ENCODE measurements at regions not wholly inside any gene's neighbourhood (a gene's known extent, or its start where the extent isn't known, plus 50 kb on each side); places are given as distances from the start of the nearest gene placed in this dataset.

DNA sequence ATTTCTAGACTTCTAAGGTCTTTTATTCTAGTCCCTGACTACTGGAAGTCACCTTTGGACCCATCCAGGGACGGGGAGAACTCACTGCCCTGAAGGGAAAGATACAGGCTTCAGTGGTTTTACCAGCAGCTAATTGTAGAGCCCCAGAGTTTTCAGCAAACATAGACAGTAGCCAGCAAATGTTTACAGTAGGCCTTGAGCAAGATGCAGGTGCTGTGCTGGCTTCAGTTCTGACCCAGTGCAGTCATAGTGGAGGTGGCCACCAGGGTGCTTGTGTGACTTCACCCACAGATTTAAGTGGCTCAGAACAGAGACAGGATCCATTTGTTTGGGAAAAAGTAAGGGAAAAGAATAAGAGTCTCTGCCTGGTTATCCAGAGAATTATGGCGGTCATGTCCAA, 384.4 kb upstream of the AR start:
- H2AFZ ChIP-seq (ENCODE audit: insufficient read depth, low read depth, low read length, poor library complexity, severe bottlenecking), result no peak overlapping the region
- no peaks in the 10 kb centered on the region for H3K79me2 ChIP-seq (ENCODE audit: insufficient read depth, low read length)
- H3K4me1 ChIP-seq (ENCODE audit: control insufficient read depth in 1 of 2, insufficient read depth in 2 of 2, low read length in 2 of 2), result no peaks in the 10 kb centered on the region
- H3K9me3 ChIP-seq (replicated peaks in 1 of 2; ENCODE audit: control insufficient read depth in 1 of 2, insufficient read depth in 1 of 2, low read length in 2 of 2), result peaks cover 0 to 7% of the 10 kb centered on the region in 2 donors
- no peaks in the 10 kb centered on the region for H3K4me1 Mint-ChIP-seq
- no peak overlapping the region for H3K4me2 ChIP-seq (replicated peaks; ENCODE audit: extremely low read depth, low read length, poor library complexity, severe bottlenecking)
- H3K27ac Mint-ChIP-seq, result no peak overlapping the region
- no peak for DNase-seq
- no CpG with 5 or more reads among the region's 2 CpGs for WGBS (ENCODE audit: insufficient coverage)
- H3K27me3 ChIP-seq (ENCODE audit: control insufficient read depth in 2 of 2, insufficient read depth in 2 of 2, low read length in 2 of 2), result no peaks in the 10 kb centered on the region
- H3K4me3 ChIP-seq (replicated peaks in 1 of 3; ENCODE audit: low read depth in 2 of 3, low read length in 3 of 3), result no peak overlapping the region
- intact Hi-C loops (cut with micrococcal nuclease), result no loop called here
- H4K20me1 ChIP-seq (ENCODE audit: insufficient read depth, low read length), result no peaks in the 10 kb centered on the region
- TF ChIP-seq, protein P1, sequence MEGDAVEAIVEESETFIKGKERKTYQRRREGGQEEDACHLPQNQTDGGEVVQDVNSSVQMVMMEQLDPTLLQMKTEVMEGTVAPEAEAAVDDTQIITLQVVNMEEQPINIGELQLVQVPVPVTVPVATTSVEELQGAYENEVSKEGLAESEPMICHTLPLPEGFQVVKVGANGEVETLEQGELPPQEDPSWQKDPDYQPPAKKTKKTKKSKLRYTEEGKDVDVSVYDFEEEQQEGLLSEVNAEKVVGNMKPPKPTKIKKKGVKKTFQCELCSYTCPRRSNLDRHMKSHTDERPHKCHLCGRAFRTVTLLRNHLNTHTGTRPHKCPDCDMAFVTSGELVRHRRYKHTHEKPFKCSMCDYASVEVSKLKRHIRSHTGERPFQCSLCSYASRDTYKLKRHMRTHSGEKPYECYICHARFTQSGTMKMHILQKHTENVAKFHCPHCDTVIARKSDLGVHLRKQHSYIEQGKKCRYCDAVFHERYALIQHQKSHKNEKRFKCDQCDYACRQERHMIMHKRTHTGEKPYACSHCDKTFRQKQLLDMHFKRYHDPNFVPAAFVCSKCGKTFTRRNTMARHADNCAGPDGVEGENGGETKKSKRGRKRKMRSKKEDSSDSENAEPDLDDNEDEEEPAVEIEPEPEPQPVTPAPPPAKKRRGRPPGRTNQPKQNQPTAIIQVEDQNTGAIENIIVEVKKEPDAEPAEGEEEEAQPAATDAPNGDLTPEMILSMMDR (IDR thresholded peaks at IDR 0.05), result no peak
- peaks cover 0 to 7% (median 3%) of the 10 kb centered on the region in 7 donors for H3K9me3 Mint-ChIP-seq
- no peaks in the 10 kb centered on the region for H3K36me3 ChIP-seq (replicated peaks in 1 of 2; ENCODE audit: control insufficient read depth in 1 of 2, insufficient read depth in 2 of 2, low read length in 2 of 2)
- no peak overlapping the region for H3K9ac ChIP-seq (ENCODE audit: insufficient read depth, low read length, poor library complexity, severe bottlenecking)
- no peak overlapping the region for H3K27ac ChIP-seq (ENCODE audit: low read depth in 1 of 2, low read length in 2 of 2)
- H3K27me3 Mint-ChIP-seq (ENCODE audit: low read depth in 3 of 3), result no peaks in the 10 kb centered on the region
- H3K36me3 Mint-ChIP-seq, result no peaks in the 10 kb centered on the region
- no peak overlapping the region for H3K4me3 Mint-ChIP-seq

DNA sequence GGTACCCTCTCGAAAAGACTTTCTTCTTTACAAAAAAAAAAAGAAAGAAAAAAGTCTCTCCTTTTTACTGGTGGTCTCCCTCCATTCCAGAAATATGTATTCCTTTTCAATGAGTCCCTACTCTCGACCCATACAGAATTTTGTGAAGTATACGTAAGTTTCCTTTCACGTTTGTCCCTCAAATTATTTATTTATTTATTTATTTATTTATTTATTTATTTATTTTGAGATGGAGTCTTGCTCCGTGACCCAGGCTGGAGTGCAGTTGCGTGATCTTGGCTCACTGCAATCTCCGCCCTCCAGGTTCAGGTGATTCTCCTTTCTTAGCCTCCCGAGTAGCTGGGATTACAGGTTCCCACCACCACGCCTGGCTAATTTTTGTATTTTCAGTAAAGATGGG, 429.2 kb upstream of the AR start:
- no peaks in the 10 kb centered on the region for H3K79me2 ChIP-seq (ENCODE audit: insufficient read depth, low read length)
- no peak overlapping the region for H3K4me3 ChIP-seq (replicated peaks in 1 of 3; ENCODE audit: low read depth in 2 of 3, low read length in 3 of 3)
- Mint-ChIP-seq H3K27ac (no peak overlapping the region), H3K4me1 (no peaks in the 10 kb centered on the region), H3K27me3 (ENCODE audit: low read depth in 3 of 3) (no peaks in the 10 kb centered on the region), H3K9me3 (peaks cover 0 to 7% (median 2%) of the 10 kb centered on the region in 7 donors), H3K4me3 (no peak overlapping the region), H3K36me3 (no peaks in the 10 kb centered on the region)
- H3K36me3 ChIP-seq (replicated peaks in 1 of 2; ENCODE audit: control insufficient read depth in 1 of 2, insufficient read depth in 2 of 2, low read length in 2 of 2), result no peaks in the 10 kb centered on the region
- H3K4me1 ChIP-seq (ENCODE audit: control insufficient read depth in 1 of 2, insufficient read depth in 2 of 2, low read length in 2 of 2), result no peaks in the 10 kb centered on the region
- H3K9me3 ChIP-seq (replicated peaks in 1 of 2; ENCODE audit: control insufficient read depth in 1 of 2, insufficient read depth in 1 of 2, low read length in 2 of 2), result no peaks in the 10 kb centered on the region
- TF ChIP-seq, protein P1 (IDR thresholded peaks at IDR 0.05), result no peak
- intact Hi-C loops (cut with micrococcal nuclease), result no loop called here
- H3K27me3 ChIP-seq (ENCODE audit: control insufficient read depth in 2 of 2, insufficient read depth in 2 of 2, low read length in 2 of 2), result no peaks in the 10 kb centered on the region
- no peak overlapping the region for H3K9ac ChIP-seq (ENCODE audit: insufficient read depth, low read length, poor library complexity, severe bottlenecking)
- H3K27ac ChIP-seq (ENCODE audit: low read depth in 1 of 2, low read length in 2 of 2), result no peak overlapping the region
- no CpG with 5 or more reads among the region's 9 CpGs for WGBS (ENCODE audit: insufficient coverage)
- no peak for DNase-seq
- H4K20me1 ChIP-seq (ENCODE audit: insufficient read depth, low read length), result no peaks in the 10 kb centered on the region
- H3K4me2 ChIP-seq (replicated peaks; ENCODE audit: extremely low read depth, low read length, poor library complexity, severe bottlenecking), result no peak overlapping the region
- no peak overlapping the region for H2AFZ ChIP-seq (ENCODE audit: insufficient read depth, low read depth, low read length, poor library complexity, severe bottlenecking)

All from CD14-positive monocyte (primary cell).